ENCODE measurements at regions not wholly inside any gene's neighbourhood (a gene's known extent, or its start where the extent isn't known, plus 50 kb on each side); places are given as distances from the start of the nearest gene placed in this dataset.

- no peak overlapping the region for H3K23ac ChIP-seq (ENCODE audit: low read depth, low read length)
- no peak overlapping the region for H4K8ac ChIP-seq (ENCODE audit: low read depth in 2 of 2, low read length in 2 of 2)
- H2BK15ac ChIP-seq (ENCODE audit: low read depth, low read length): no peak overlapping the region
- POLR2A ChIA-PET (ENCODE audit: unreplicated experiment): no interaction called here
- intact Hi-C loops (cut with micrococcal nuclease): no loop called here
- H3K9me3 ChIP-seq (ENCODE audit: control insufficient read depth, insufficient read depth, low read length): peaks cover 2% of the 10 kb centered on the region; the same call in 1 of the 2 replicates
- H2AK5ac ChIP-seq (ENCODE audit: low read depth, low read length): no peak overlapping the region
- no peak overlapping the region for H2AK9ac ChIP-seq (replicated peaks; ENCODE audit: low read depth, low read length, poor library complexity)
- H3K4me2 ChIP-seq (ENCODE audit: low read depth, low read length): no peak overlapping the region
- no peak overlapping the region for H3K18ac ChIP-seq (ENCODE audit: low read depth, low read length)
- H2BK5ac ChIP-seq (ENCODE audit: low read depth, low read length, poor library complexity, severe bottlenecking): no peak overlapping the region
- H3K9me1 ChIP-seq (ENCODE audit: insufficient read depth, low read length): no peaks in the 10 kb centered on the region
- no peak overlapping the region for H3K14ac ChIP-seq (replicated peaks; ENCODE audit: low read depth, low read length)
- DNase-seq (no peak), ATAC-seq (ENCODE audit: low read depth) (no peak)
- peaks cover 2% of the 10 kb centered on the region; the same call in 1 of the 2 replicates for H3K27me3 ChIP-seq (ENCODE audit: control insufficient read depth, insufficient read depth, low read length)
- dilution Hi-C loops (cut with HindIII; ENCODE audit: low sequenced_read_pairs, unreplicated experiment): no loop called here
- H3K56ac ChIP-seq (ENCODE audit: extremely low read depth, insufficient read depth, low read length): no peak overlapping the region
- no peak overlapping the region for H3K4ac ChIP-seq (ENCODE audit: low read depth, low read length)
- no peaks in the 10 kb centered on the region for H3K79me1 ChIP-seq (ENCODE audit: low read depth in 1 of 2, low read length in 2 of 2)
- in situ Hi-C loops (cut with MboI; ENCODE audit: low sequenced_read_pairs): no loop called here
- 42% methylated on average over 2 of the region's 3 CpGs; no CpG with 5 or more reads in 1 of the 2 experiments for WGBS, 2 experiments (ENCODE audit: extremely low coverage in 2 of 2, insufficient read length in 1 of 2)
- H2BK120ac ChIP-seq (ENCODE audit: low read depth, low read length): no peak overlapping the region
- no peaks in the 10 kb centered on the region for H3K36me3 ChIP-seq (ENCODE audit: control insufficient read depth, insufficient read depth, low read length)
- H4K91ac ChIP-seq (ENCODE audit: insufficient read depth, low read depth, low read length): no peak overlapping the region
- no peak overlapping the region for H3K9ac ChIP-seq (ENCODE audit: low read depth, low read length)
- BruUV-seq (replicated peaks): no TSS peak
- CTCF ChIA-PET: no interaction called here
- no peak overlapping the region for H4K5ac ChIP-seq (ENCODE audit: low read depth, low read length)
- no peak overlapping the region for H2BK20ac ChIP-seq (ENCODE audit: low read depth, low read length)
- TF ChIP-seq SMC3 (IDR thresholded peaks at IDR 0.05; ENCODE audit: low read depth, low read length) (no peak), FOS (IDR thresholded peaks at IDR 0.05; ENCODE audit: low read depth, low read length) (no peak), CHD1 (IDR thresholded peaks at IDR 0.05; ENCODE audit: low read depth, low read length) (no peak), RCOR1 (IDR thresholded peaks at IDR 0.05; ENCODE audit: insufficient replicate concordance, low read length) (no peak), CTCF (conservative IDR thresholded peaks at IDR 0.05; ENCODE audit: low read depth, low read length) (no peak), ELK1 (IDR thresholded peaks at IDR 0.05; ENCODE audit: borderline replicate concordance, low read depth, low read length) (no peak), USF2 (IDR thresholded peaks at IDR 0.05; ENCODE audit: low read depth, low read length) (no peak), BHLHE40 (IDR thresholded peaks at IDR 0.05; ENCODE audit: low read depth, low read length) (no peak), RFX5 (IDR thresholded peaks at IDR 0.05; ENCODE audit: low read depth, low read length) (no peak)
- H2AFZ ChIP-seq (replicated peaks; ENCODE audit: low read length, poor library complexity): no peak overlapping the region
- H4K20me1 ChIP-seq (ENCODE audit: insufficient read depth, low read length): no peaks in the 10 kb centered on the region
- no peaks in the 10 kb centered on the region for H3K4me1 ChIP-seq (ENCODE audit: control insufficient read depth, insufficient read depth, low read length)
- no peak overlapping the region for H3K27ac ChIP-seq (ENCODE audit: insufficient read depth, low read length)
- H3K4me3 ChIP-seq (ENCODE audit: insufficient read depth, low read depth, low read length): no peak overlapping the region
Measured at GRCh38 chr6:163643866-163644265, 229.3 kb downstream of the QKI start.

Measured in IMR-90 (cell line).